ENCODE measurements at regions not wholly inside any gene's neighbourhood (a gene's known extent, or its start where the extent isn't known, plus 50 kb on each side); places are given as distances from the start of the nearest gene placed in this dataset.

DNA sequence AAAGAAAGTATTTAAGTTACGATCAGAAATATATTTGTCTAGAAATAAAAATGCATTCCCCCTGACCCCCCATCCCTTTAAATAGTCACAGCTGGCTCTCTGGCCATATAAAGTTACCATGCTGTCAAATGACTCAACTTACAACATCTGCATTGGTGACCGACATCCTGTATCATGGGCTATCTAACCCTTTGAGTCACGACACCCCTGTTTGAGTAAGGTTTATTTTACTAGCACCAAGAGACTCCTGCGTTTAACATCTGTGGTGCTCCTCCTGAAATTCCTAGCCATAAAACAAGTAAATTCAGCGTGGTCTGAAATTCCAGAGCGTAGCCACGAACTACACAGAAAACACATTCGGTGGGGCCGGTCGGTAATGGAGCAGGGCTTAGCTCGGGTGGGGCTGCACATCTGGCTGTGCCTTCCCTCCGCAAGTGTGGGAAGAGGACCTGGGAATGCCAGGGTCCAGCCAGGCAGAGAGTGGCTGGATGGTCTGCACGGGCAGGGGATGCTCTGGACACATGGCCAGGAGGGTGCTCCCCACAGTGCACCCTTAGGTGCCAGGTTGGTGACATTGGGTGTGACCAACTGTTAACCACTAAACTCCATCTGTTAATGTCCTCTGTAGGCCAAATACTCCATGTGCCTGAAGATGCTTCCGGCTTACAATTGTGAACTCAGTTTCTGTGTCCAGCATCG, 53.0 kb upstream of the CLDN14 start:
- H3K9me3 Mint-ChIP-seq (ENCODE audit: low read depth, unreplicated experiment), result no peaks in the 10 kb centered on the region
- H3K27me3 Mint-ChIP-seq (ENCODE audit: unreplicated experiment), result no peaks in the 10 kb centered on the region
- H3K4me3 Mint-ChIP-seq (ENCODE audit: low read depth, unreplicated experiment), result no peak overlapping the region
- BruUV-seq (replicated peaks), result no TSS peak
- peaks cover 6% of the 10 kb centered on the region for H3K4me1 Mint-ChIP-seq (ENCODE audit: low read depth, unreplicated experiment)
- CTCF ChIA-PET, result no interaction called here
- DNase-seq, result no peak
- no peaks in the 10 kb centered on the region for H3K36me3 Mint-ChIP-seq (ENCODE audit: insufficient read depth, unreplicated experiment)
- no peak overlapping the region for H3K27ac Mint-ChIP-seq (ENCODE audit: unreplicated experiment)
- intact Hi-C loops (cut with micrococcal nuclease; ENCODE audit: unreplicated experiment), result no loop called here
- TF ChIP-seq, protein P1, sequence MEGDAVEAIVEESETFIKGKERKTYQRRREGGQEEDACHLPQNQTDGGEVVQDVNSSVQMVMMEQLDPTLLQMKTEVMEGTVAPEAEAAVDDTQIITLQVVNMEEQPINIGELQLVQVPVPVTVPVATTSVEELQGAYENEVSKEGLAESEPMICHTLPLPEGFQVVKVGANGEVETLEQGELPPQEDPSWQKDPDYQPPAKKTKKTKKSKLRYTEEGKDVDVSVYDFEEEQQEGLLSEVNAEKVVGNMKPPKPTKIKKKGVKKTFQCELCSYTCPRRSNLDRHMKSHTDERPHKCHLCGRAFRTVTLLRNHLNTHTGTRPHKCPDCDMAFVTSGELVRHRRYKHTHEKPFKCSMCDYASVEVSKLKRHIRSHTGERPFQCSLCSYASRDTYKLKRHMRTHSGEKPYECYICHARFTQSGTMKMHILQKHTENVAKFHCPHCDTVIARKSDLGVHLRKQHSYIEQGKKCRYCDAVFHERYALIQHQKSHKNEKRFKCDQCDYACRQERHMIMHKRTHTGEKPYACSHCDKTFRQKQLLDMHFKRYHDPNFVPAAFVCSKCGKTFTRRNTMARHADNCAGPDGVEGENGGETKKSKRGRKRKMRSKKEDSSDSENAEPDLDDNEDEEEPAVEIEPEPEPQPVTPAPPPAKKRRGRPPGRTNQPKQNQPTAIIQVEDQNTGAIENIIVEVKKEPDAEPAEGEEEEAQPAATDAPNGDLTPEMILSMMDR (IDR thresholded peaks at IDR 0.05; ENCODE audit: unreplicated experiment), result no peak

DNA sequence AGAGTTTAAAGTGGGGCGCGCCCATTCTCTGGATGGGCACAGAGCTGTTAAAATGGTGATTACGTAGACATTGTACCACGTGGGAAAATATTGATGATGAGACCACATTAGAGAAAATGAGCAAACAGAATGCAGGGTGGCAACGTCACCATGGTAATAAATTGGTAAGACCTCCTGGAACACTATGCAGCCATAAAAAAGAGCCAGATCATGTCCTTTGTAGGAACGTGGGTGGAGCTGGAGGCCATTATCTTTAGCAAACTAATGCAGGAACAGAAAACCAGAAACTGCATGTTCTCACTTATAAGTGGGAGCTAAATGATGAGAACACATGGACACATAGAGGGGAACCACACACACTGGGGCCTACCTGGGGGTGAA, 53.5 kb upstream of the CLDN14 start:
- TF ChIP-seq, protein P1 (IDR thresholded peaks at IDR 0.05; ENCODE audit: unreplicated experiment), result no peak
- intact Hi-C loops (cut with micrococcal nuclease; ENCODE audit: unreplicated experiment), result no loop called here
- Mint-ChIP-seq H3K27me3 (ENCODE audit: unreplicated experiment) (no peaks in the 10 kb centered on the region), H3K9me3 (ENCODE audit: low read depth, unreplicated experiment) (no peaks in the 10 kb centered on the region), H3K4me3 (ENCODE audit: low read depth, unreplicated experiment) (no peak overlapping the region), H3K36me3 (ENCODE audit: insufficient read depth, unreplicated experiment) (no peaks in the 10 kb centered on the region), H3K4me1 (ENCODE audit: low read depth, unreplicated experiment) (peaks cover 6% of the 10 kb centered on the region), H3K27ac (ENCODE audit: unreplicated experiment) (no peak overlapping the region)
- CTCF ChIA-PET, result no interaction called here
- DNase-seq, result no peak
- no TSS peak for BruUV-seq (replicated peaks)

DNA sequence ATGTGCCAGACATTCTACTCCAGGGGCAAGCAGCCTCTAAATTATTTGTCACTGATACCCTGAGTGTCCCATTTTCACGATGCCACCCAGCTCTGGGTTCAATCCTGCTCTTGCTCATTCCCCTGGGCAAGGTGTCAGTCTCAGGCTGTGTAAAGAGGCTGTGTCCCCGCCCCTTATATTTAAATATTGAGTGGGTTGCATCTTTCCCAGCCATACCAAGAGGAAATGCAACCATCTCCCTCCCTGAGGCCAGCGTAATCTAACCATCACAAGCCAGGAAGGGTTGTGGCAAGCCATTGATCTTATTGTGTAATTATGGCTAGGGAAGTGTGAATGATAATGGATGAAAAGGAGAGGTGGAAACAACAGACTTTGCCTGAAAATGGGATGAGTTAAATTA, 54.7 kb upstream of the CLDN14 start:
- no TSS peak for BruUV-seq (replicated peaks)
- no peak overlapping the region for H3K27ac Mint-ChIP-seq (ENCODE audit: unreplicated experiment)
- H3K4me3 Mint-ChIP-seq (ENCODE audit: low read depth, unreplicated experiment), result no peak overlapping the region
- intact Hi-C loops (cut with micrococcal nuclease; ENCODE audit: unreplicated experiment), result no loop called here
- peaks cover 6% of the 10 kb centered on the region for H3K4me1 Mint-ChIP-seq (ENCODE audit: low read depth, unreplicated experiment)
- DNase-seq, result no peak
- H3K9me3 Mint-ChIP-seq (ENCODE audit: low read depth, unreplicated experiment), result no peaks in the 10 kb centered on the region
- H3K36me3 Mint-ChIP-seq (ENCODE audit: insufficient read depth, unreplicated experiment), result no peaks in the 10 kb centered on the region
- H3K27me3 Mint-ChIP-seq (ENCODE audit: unreplicated experiment), result no peaks in the 10 kb centered on the region
- CTCF ChIA-PET, result no interaction called here
- TF ChIP-seq, protein P1 (IDR thresholded peaks at IDR 0.05; ENCODE audit: unreplicated experiment), result no peak

DNA sequence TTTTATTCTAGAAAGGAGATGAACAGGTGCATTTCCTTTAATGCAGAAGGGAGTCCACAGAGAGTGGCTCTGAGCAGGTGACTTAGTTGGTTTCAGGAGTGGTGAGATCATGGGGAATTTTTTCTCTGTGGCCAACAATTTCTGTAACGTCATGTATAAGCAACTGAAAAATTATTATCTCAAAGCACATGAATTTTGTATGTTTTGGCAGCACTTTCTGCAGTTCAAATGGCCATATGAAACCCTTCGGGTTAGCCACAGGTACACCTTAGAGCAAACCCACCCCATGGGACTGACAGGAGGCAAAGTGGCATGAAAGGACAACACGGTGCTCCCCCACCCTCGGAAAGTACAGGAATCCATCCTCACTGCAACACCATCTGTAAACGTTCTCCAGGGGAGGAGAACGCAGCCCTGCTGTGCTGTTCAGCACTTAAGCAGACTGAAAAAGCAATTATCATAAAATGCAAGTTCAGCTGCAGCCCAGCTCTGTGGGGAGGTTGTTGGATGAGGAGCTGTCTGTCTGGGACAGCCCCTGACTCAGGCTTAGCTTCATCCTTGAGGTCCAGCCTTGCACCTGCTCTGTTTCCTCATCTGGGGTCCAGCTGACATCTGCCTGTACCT, 55.8 kb upstream of the CLDN14 start:
- no peaks in the 10 kb centered on the region for H3K9me3 Mint-ChIP-seq (ENCODE audit: low read depth, unreplicated experiment)
- H3K36me3 Mint-ChIP-seq (ENCODE audit: insufficient read depth, unreplicated experiment), result no peaks in the 10 kb centered on the region
- DNase-seq, result no peak
- TF ChIP-seq, protein P1 (IDR thresholded peaks at IDR 0.05; ENCODE audit: unreplicated experiment), result no peak
- no peak overlapping the region for H3K4me3 Mint-ChIP-seq (ENCODE audit: low read depth, unreplicated experiment)
- intact Hi-C loops (cut with micrococcal nuclease; ENCODE audit: unreplicated experiment), result no loop called here
- BruUV-seq (replicated peaks), result no TSS peak
- no peak overlapping the region for H3K27ac Mint-ChIP-seq (ENCODE audit: unreplicated experiment)
- no peaks in the 10 kb centered on the region for H3K4me1 Mint-ChIP-seq (ENCODE audit: low read depth, unreplicated experiment)
- H3K27me3 Mint-ChIP-seq (ENCODE audit: unreplicated experiment), result no peaks in the 10 kb centered on the region
- CTCF ChIA-PET, result no interaction called here

All from Calu3 (cell line).